Tibial nerve (tissue), 4 donors: ENCODE measurements at regions not wholly inside any gene's neighbourhood (a gene's known extent, or its start where the extent isn't known, plus 50 kb on each side); places are given as distances from the start of the nearest gene placed in this dataset.

Source experiments
- DNase-seq, 2 donors: peaks; one replicate each; pipeline ENCODE4 v3.0.0-alpha.2; 2019; ENCODE audit warnings: low spot score in 2 of 2
- H3K27ac ChIP-seq, 4 donors: fragments of 200-600 bp; sonication (generic) in 3 of 4; one replicate each; pipeline ENCODE4 v1.5.1; 2017 to 2019; ENCODE audit warnings: mild to moderate bottlenecking in 1 of 4
- H3K27me3 ChIP-seq, 2 donors: fragments of 200-600 bp; sonication (generic) in 1 of 2; one replicate each; pipeline versions ENCODE4 v1.5.1 to v1.6.0; 2017 to 2019
- H3K36me3 ChIP-seq, 3 donors: fragments of 200-600 bp; sonication (generic); one replicate each; pipeline ENCODE4 v1.5.1; 2018 to 2019
- H3K4me1 ChIP-seq, 4 donors: fragments of 200-600 bp; sonication (generic) in 3 of 4; one replicate each; pipeline ENCODE4 v1.5.1; 2017 to 2019
- H3K4me3 ChIP-seq, 4 donors: fragments of 200-600 bp; sonication (generic) in 3 of 4; one replicate each; pipeline ENCODE4 v1.5.1; 2017 to 2019; ENCODE audit warnings: mild to moderate bottlenecking in 1 of 4, moderate library complexity in 1 of 4
- H3K9me3 ChIP-seq, 4 donors: fragments of 200-600 bp; sonication (generic) in 3 of 4; one replicate each; pipeline ENCODE4 v1.5.1; 2017 to 2019
- CTCF ChIP-seq, 5 experiments: fragments of 200-600 bp in 3 of 5; fragments of 450-650 bp in 2 of 5; sonication (generic) in 3 of 5; IDR thresholded peaks; one replicate each; pipeline ENCODE4 v1.5.1; 2016 to 2019; ENCODE audit warnings: antibody characterized with exemption in 5 of 5, mild to moderate bottlenecking in 3 of 5, moderate library complexity in 2 of 5
- EP300 ChIP-seq, 2 donors: sonication (generic); formaldehyde crosslinking; IDR thresholded peaks; one replicate each; pipeline ENCODE4 v1.6.1; 2017; ENCODE audit warnings: antibody characterized with exemption in 2 of 2, mild to moderate bottlenecking in 1 of 2
- POLR2A ChIP-seq, 2 donors: fragments of 450-650 bp; IDR thresholded peaks; one replicate each; pipeline ENCODE4 v1.6.1; 2017; ENCODE audit warnings: antibody characterized with exemption in 2 of 2, mild to moderate bottlenecking in 2 of 2, moderate library complexity in 2 of 2
- WGBS, 2 donors: methylation state at CpG; one replicate each; pipeline ENCODE4 v1.1.5; 2018; 5-methylcytosine and 5-hydroxymethylcytosine counted together

- Histone ChIP-seq H3K27me3 (no peaks in the 10 kb centered on the region), H3K36me3 (no peaks in the 10 kb centered on the region), H3K9me3 (no peaks in the 10 kb centered on the region), H3K4me3 (no peak overlapping the region), H3K27ac (no peak overlapping the region), H3K4me1 (no peaks in the 10 kb centered on the region)
- no peak for DNase-seq
- no peak for TF ChIP-seq POLR2A (IDR thresholded peaks at IDR 0.05)
- no peak for TF ChIP-seq CTCF (IDR thresholded peaks at IDR 0.05)
- TF ChIP-seq EP300 (IDR thresholded peaks at IDR 0.05) = no peak
Measured at GRCh38 chr4:100826067-100826466, 308.2 kb upstream of the EMCN start.

- Histone ChIP-seq H3K27ac (no peak overlapping the region), H3K36me3 (no peaks in the 10 kb centered on the region), H3K27me3 (no peaks in the 10 kb centered on the region), H3K9me3 (no peaks in the 10 kb centered on the region), H3K4me3 (no peak overlapping the region), H3K4me1 (no peaks in the 10 kb centered on the region)
- DNase-seq = no peak
- TF ChIP-seq CTCF (IDR thresholded peaks at IDR 0.05) (no peak), EP300 (IDR thresholded peaks at IDR 0.05) (no peak)
Measured at GRCh38 chr4:100823993-100824323, 306.1 kb upstream of the EMCN start.

GRCh38 chr4:100823066-100823992 lies 305.5 kb upstream of the EMCN start:
- Histone ChIP-seq H3K36me3 (no peaks in the 10 kb centered on the region), H3K27me3 (no peaks in the 10 kb centered on the region), H3K4me1 (no peaks in the 10 kb centered on the region), H3K4me3 (no peak overlapping the region), H3K27ac (no peak overlapping the region), H3K9me3 (no peaks in the 10 kb centered on the region)
- DNase-seq = no peak
- WGBS, 2 donors = 87 to 90% methylated on average over 4 of the region's 4 CpGs
- TF ChIP-seq POLR2A (IDR thresholded peaks at IDR 0.05) = no peak
- no peak for TF ChIP-seq EP300 (IDR thresholded peaks at IDR 0.05)
- TF ChIP-seq CTCF (IDR thresholded peaks at IDR 0.05) = no peak

- H3K9me3 ChIP-seq = no peaks in the 10 kb centered on the region
- H3K27me3 ChIP-seq = no peaks in the 10 kb centered on the region
- TF ChIP-seq CTCF (IDR thresholded peaks at IDR 0.05) (no peak), EP300 (IDR thresholded peaks at IDR 0.05) (no peak), POLR2A (IDR thresholded peaks at IDR 0.05) (no peak)
- 76 to 84% methylated on average over 3 of the region's 3 CpGs for WGBS, 2 donors
- H3K4me1 ChIP-seq = no peaks in the 10 kb centered on the region
- H3K36me3 ChIP-seq = no peaks in the 10 kb centered on the region
- DNase-seq = no peak
- no peak overlapping the region for H3K4me3 ChIP-seq
- H3K27ac ChIP-seq = no peak overlapping the region
Measured at GRCh38 chr4:100820249-100820648, 302.4 kb upstream of the EMCN start.

GRCh38 chr4:100819505-100819904 lies 301.7 kb upstream of the EMCN start:
- Histone ChIP-seq H3K4me1 (no peaks in the 10 kb centered on the region), H3K36me3 (no peaks in the 10 kb centered on the region), H3K27ac (no peak overlapping the region), H3K27me3 (no peaks in the 10 kb centered on the region), H3K4me3 (no peak overlapping the region), H3K9me3 (no peaks in the 10 kb centered on the region)
- DNase-seq = no peak
- WGBS, 2 donors = 58 to 77% methylated on average over 5 of the region's 5 CpGs
- TF ChIP-seq EP300 (IDR thresholded peaks at IDR 0.05) (no peak), CTCF (IDR thresholded peaks at IDR 0.05) (no peak), POLR2A (IDR thresholded peaks at IDR 0.05) (no peak)
